Naive thymus-derived CD4-positive, alpha-beta T cell (primary cell): ENCODE measurements at regions not wholly inside any gene's neighbourhood (a gene's known extent, or its start where the extent isn't known, plus 50 kb on each side); places are given as distances from the start of the nearest gene placed in this dataset.

Source experiments
- ATAC-seq: fragments of 150-1000 bp; cut with Tn5 transposase; 2 replicates; pipeline ENCODE4 v1.10.0; 2021; ENCODE audit warnings: mild to moderate bottlenecking, moderate library complexity
- CTCF ChIA-PET: fragments of 350-600 bp; sonication (Branson Sonifier 250); formaldehyde crosslinking; loops from one replicate; lab custom pipeline; 2021; ENCODE audit warnings: antibody characterized with exemption; lab: Charles Lee
- POLR2A ChIA-PET: fragments of 350-600 bp; sonication (Branson Sonifier 250); formaldehyde crosslinking; loops from one replicate; lab custom pipeline; 2021; ENCODE audit warnings: antibody characterized with exemption, inconsistent platforms; lab: Charles Lee
- DNase-seq, 9 donors: peaks; one replicate each; pipeline versions ENCODE4 v3.0.0 to v3.0.0-alpha.2; 2020 to 2022; ENCODE audit warnings: mixed read lengths in 1 of 9
- H3K27ac ChIP-seq: one replicate; pipeline ENCODE4 v1.7.0; 2013; ENCODE audit warnings: mild to moderate bottlenecking, low read depth, low read length, moderate library complexity
- H3K27me3 ChIP-seq, 2 donors: one replicate each; pipeline ENCODE4 v1.7.0; 2013; ENCODE audit warnings: low read length in 2 of 2, mild to moderate bottlenecking in 2 of 2, moderate library complexity in 2 of 2; ENCODE audit not compliant: control insufficient read depth in 2 of 2, insufficient read depth in 2 of 2
- H3K36me3 ChIP-seq, 3 experiments: 1 replicate in 2 of 3; 2 replicates in 1 of 3; pipeline ENCODE4 v1.7.0; 2013; ENCODE audit warnings: low read length in 3 of 3, mild to moderate bottlenecking in 3 of 3, moderate library complexity in 1 of 3; ENCODE audit not compliant: insufficient read depth in 3 of 3, control insufficient read depth in 2 of 3
- H3K4me1 ChIP-seq, 2 donors: one replicate each; pipeline ENCODE4 v1.7.0; 2013; ENCODE audit warnings: low read length in 2 of 2, mild to moderate bottlenecking in 2 of 2, moderate library complexity in 1 of 2; ENCODE audit not compliant: control insufficient read depth in 2 of 2, insufficient read depth in 2 of 2
- H3K4me3 ChIP-seq: 2 replicates; pipeline ENCODE4 v1.7.0; 2013; ENCODE audit warnings: mild to moderate bottlenecking, low read length
- H3K9me3 ChIP-seq, 3 experiments: 1 replicate in 2 of 3; 2 replicates in 1 of 3; pipeline ENCODE4 v1.7.0; 2013; ENCODE audit warnings: low read length in 3 of 3; ENCODE audit not compliant: control insufficient read depth in 2 of 3
- H3K27ac Mint-ChIP-seq, 9 donors: one replicate each; pipeline ENCODE4 v1.8.0; 2020 to 2022; ENCODE audit warnings: mixed read lengths in 9 of 9, mild to moderate bottlenecking in 8 of 9, moderate library complexity in 5 of 9, inconsistent platforms in 2 of 9
- H3K27me3 Mint-ChIP-seq, 5 donors: one replicate each; pipeline ENCODE4 v1.8.0; 2021 to 2022; ENCODE audit warnings: mixed read lengths in 5 of 5, mild to moderate bottlenecking in 1 of 5
- H3K36me3 Mint-ChIP-seq, 5 donors: one replicate each; pipeline ENCODE4 v1.8.0; 2020 to 2022; ENCODE audit warnings: mixed read lengths in 5 of 5, mild to moderate bottlenecking in 3 of 5, inconsistent platforms in 1 of 5
- H3K4me1 Mint-ChIP-seq, 7 donors: one replicate each; pipeline ENCODE4 v1.8.0; 2020 to 2022; ENCODE audit warnings: mixed read lengths in 7 of 7, mild to moderate bottlenecking in 3 of 7, inconsistent platforms in 1 of 7
- H3K4me3 Mint-ChIP-seq, 10 donors: one replicate each; pipeline ENCODE4 v1.8.0; 2020 to 2022; ENCODE audit warnings: mild to moderate bottlenecking in 10 of 10, mixed read lengths in 10 of 10, moderate library complexity in 6 of 10, inconsistent platforms in 2 of 10
- H3K9me3 Mint-ChIP-seq, 11 donors: one replicate each; pipeline ENCODE4 v1.8.0; 2020 to 2022; ENCODE audit warnings: mixed read lengths in 11 of 11, mild to moderate bottlenecking in 4 of 11, inconsistent platforms in 1 of 11, moderate library complexity in 1 of 11
- intact Hi-C, 2 donors: fragments of 100-400 bp; cut with micrococcal nuclease; formaldehyde crosslinking; loops; one replicate each; pipeline ENCODE4 v1.15.1; 2023

- DNase-seq (no peak), ATAC-seq (no peak)
- Histone ChIP-seq H3K27me3 (no peaks in the 10 kb centered on the region), H3K27ac (no peak overlapping the region), H3K36me3 (no peaks in the 10 kb centered on the region), H3K9me3 (no peaks in the 10 kb centered on the region), H3K4me1 (no peaks in the 10 kb centered on the region), H3K4me3 (no peak overlapping the region)
- H3K27ac Mint-ChIP-seq: no peak overlapping the region
- no peaks in the 10 kb centered on the region for H3K4me1 Mint-ChIP-seq
- intact Hi-C loops: no loop called here
- ChIA-PET POLR2A (no interaction called here), CTCF (no interaction called here)
- no peaks in the 10 kb centered on the region for H3K36me3 Mint-ChIP-seq
- no peaks in the 10 kb centered on the region for H3K27me3 Mint-ChIP-seq
- no peak overlapping the region for H3K4me3 Mint-ChIP-seq
- peaks cover 2 to 26% (median 14%) of the 10 kb centered on the region in 11 donors for H3K9me3 Mint-ChIP-seq
These were observed 2556.0 kb downstream of the PCDH9 start for GRCh38 chr13:64674126-64674525.

- intact Hi-C loops: no loop called here
- ChIA-PET CTCF (no interaction called here), POLR2A (no interaction called here)
- H3K4me1 ChIP-seq: no peaks in the 10 kb centered on the region
- ATAC-seq (no peak), DNase-seq (no peak)
- H3K4me3 ChIP-seq: no peak overlapping the region
- H3K9me3 ChIP-seq: no peaks in the 10 kb centered on the region
- Mint-ChIP-seq H3K9me3 (peaks cover 2 to 33% (median 16%) of the 10 kb centered on the region in 11 donors), H3K36me3 (no peaks in the 10 kb centered on the region), H3K27me3 (no peaks in the 10 kb centered on the region), H3K27ac (no peak overlapping the region), H3K4me1 (no peaks in the 10 kb centered on the region), H3K4me3 (no peak overlapping the region)
- no peak overlapping the region for H3K27ac ChIP-seq
- H3K36me3 ChIP-seq: no peaks in the 10 kb centered on the region
- no peaks in the 10 kb centered on the region for H3K27me3 ChIP-seq
These were observed 2557.4 kb downstream of the PCDH9 start for GRCh38 chr13:64672751-64673150.

GRCh38 chr13:64662887-64663593 lies 2567.1 kb downstream of the PCDH9 start:
- CTCF ChIA-PET: no interaction called here
- Mint-ChIP-seq H3K4me1 (no peaks in the 10 kb centered on the region), H3K4me3 (no peak overlapping the region), H3K27me3 (no peaks in the 10 kb centered on the region), H3K36me3 (no peaks in the 10 kb centered on the region), H3K27ac (no peak overlapping the region), H3K9me3 (peaks cover 0 to 14% (median 4%) of the 10 kb centered on the region in 11 donors)
- intact Hi-C loops: no loop called here
- POLR2A ChIA-PET: no interaction called here
- Histone ChIP-seq H3K36me3 (no peaks in the 10 kb centered on the region), H3K4me1 (no peaks in the 10 kb centered on the region), H3K9me3 (peaks cover 0 to 4% (median 0%) of the 10 kb centered on the region in 3 experiments), H3K4me3 (no peak overlapping the region), H3K27me3 (no peaks in the 10 kb centered on the region), H3K27ac (no peak overlapping the region)
- no peak for ATAC-seq
- no peak for DNase-seq

- Histone ChIP-seq H3K36me3 (no peaks in the 10 kb centered on the region), H3K27ac (no peak overlapping the region), H3K9me3 (peaks cover 0 to 6% (median 0%) of the 10 kb centered on the region in 3 experiments), H3K27me3 (no peaks in the 10 kb centered on the region), H3K4me1 (no peaks in the 10 kb centered on the region), H3K4me3 (no peak overlapping the region)
- Mint-ChIP-seq H3K27me3 (no peaks in the 10 kb centered on the region), H3K27ac (no peak overlapping the region), H3K4me1 (no peaks in the 10 kb centered on the region), H3K9me3 (peaks cover 0 to 24% (median 4%) of the 10 kb centered on the region in 11 donors), H3K36me3 (no peaks in the 10 kb centered on the region), H3K4me3 (no peak overlapping the region)
- intact Hi-C loops: no loop called here
- ChIA-PET CTCF (no interaction called here), POLR2A (no interaction called here)
- DNase-seq: no peak
- no peak for ATAC-seq
These were observed 2581.8 kb downstream of the PCDH9 start for GRCh38 chr13:64648293-64648692.

- Mint-ChIP-seq H3K9me3 (peaks cover 0 to 39% (median 5%) of the 10 kb centered on the region in 11 donors), H3K36me3 (no peaks in the 10 kb centered on the region), H3K27ac (no peak overlapping the region), H3K27me3 (no peaks in the 10 kb centered on the region), H3K4me1 (no peaks in the 10 kb centered on the region), H3K4me3 (no peak overlapping the region)
- H3K27me3 ChIP-seq: no peaks in the 10 kb centered on the region
- H3K36me3 ChIP-seq: no peaks in the 10 kb centered on the region
- intact Hi-C loops: no loop called here
- H3K4me3 ChIP-seq: no peak overlapping the region
- ChIA-PET POLR2A (no interaction called here), CTCF (no interaction called here)
- ATAC-seq (no peak), DNase-seq (no peak)
- H3K4me1 ChIP-seq: no peaks in the 10 kb centered on the region
- no peaks in the 10 kb centered on the region for H3K9me3 ChIP-seq
- no peak overlapping the region for H3K27ac ChIP-seq
These were observed 2587.1 kb downstream of the PCDH9 start for GRCh38 chr13:64643066-64643465.

GRCh38 chr13:64640002-64640401 lies 2590.1 kb downstream of the PCDH9 start:
- Histone ChIP-seq H3K4me3 (no peak overlapping the region), H3K27ac (no peak overlapping the region), H3K36me3 (no peaks in the 10 kb centered on the region), H3K9me3 (no peaks in the 10 kb centered on the region), H3K27me3 (no peaks in the 10 kb centered on the region), H3K4me1 (no peaks in the 10 kb centered on the region)
- Mint-ChIP-seq H3K4me1 (no peaks in the 10 kb centered on the region), H3K27ac (no peak overlapping the region), H3K4me3 (no peak overlapping the region), H3K36me3 (no peaks in the 10 kb centered on the region), H3K9me3 (peaks cover 0 to 34% (median 5%) of the 10 kb centered on the region in 11 donors), H3K27me3 (no peaks in the 10 kb centered on the region)
- ATAC-seq (no peak), DNase-seq (no peak)
- intact Hi-C loops: no loop called here
- POLR2A ChIA-PET: no interaction called here
- CTCF ChIA-PET: no interaction called here

- Histone ChIP-seq H3K36me3 (no peaks in the 10 kb centered on the region), H3K4me1 (no peaks in the 10 kb centered on the region), H3K27me3 (no peaks in the 10 kb centered on the region), H3K9me3 (no peaks in the 10 kb centered on the region), H3K4me3 (no peak overlapping the region), H3K27ac (no peak overlapping the region)
- H3K36me3 Mint-ChIP-seq: no peaks in the 10 kb centered on the region
- CTCF ChIA-PET: no interaction called here
- DNase-seq: no peak
- POLR2A ChIA-PET: no interaction called here
- ATAC-seq: no peak
- no peaks in the 10 kb centered on the region for H3K4me1 Mint-ChIP-seq
- intact Hi-C loops: no loop called here
- H3K4me3 Mint-ChIP-seq: no peak overlapping the region
- peaks cover 0 to 29% (median 3%) of the 10 kb centered on the region in 11 donors for H3K9me3 Mint-ChIP-seq
- no peak overlapping the region for H3K27ac Mint-ChIP-seq
- H3K27me3 Mint-ChIP-seq: no peaks in the 10 kb centered on the region
These were observed 2590.9 kb downstream of the PCDH9 start for GRCh38 chr13:64639206-64639605.
